ENCODE measurements at regions not wholly inside any gene's neighbourhood (a gene's known extent, or its start where the extent isn't known, plus 50 kb on each side); places are given as distances from the start of the nearest gene placed in this dataset.

DNA sequence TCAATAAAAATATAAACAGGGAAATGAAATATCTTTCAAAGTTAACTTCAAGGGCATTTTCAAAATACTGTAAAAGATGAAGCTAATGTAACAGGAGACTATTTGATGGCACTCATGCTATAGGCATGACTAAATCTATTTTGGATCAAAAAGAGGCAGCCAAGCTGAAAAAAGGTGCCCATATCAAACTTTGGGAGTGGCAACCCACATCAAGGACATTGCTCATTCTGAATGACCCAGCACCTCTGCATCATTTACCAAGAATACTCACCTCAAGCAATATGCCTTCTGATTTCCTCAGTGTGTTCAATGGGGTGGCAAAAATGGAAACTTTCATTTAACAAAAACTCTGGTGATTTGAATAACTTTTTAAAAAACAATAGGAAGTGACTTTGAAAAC lies 853.3 kb downstream of the TLE1 start:
- Histone ChIP-seq H3K4me1 (ENCODE audit: insufficient read depth, low read length) (no peaks in the 10 kb centered on the region), H3K9me3 (ENCODE audit: control insufficient read depth in 1 of 2, insufficient read depth in 1 of 2, low read length in 2 of 2) (no peaks in the 10 kb centered on the region), H3K36me3 (ENCODE audit: insufficient read depth, low read length) (no peaks in the 10 kb centered on the region), H3K4me3 (ENCODE audit: low read length) (no peak overlapping the region), H3K27ac (ENCODE audit: low read depth in 1 of 2, low read length in 2 of 2) (no peak overlapping the region), H3K27me3 (ENCODE audit: control insufficient read depth in 1 of 2, insufficient read depth in 2 of 2, low read length in 2 of 2) (no peaks in the 10 kb centered on the region)
- Mint-ChIP-seq H3K4me1 (ENCODE audit: low read depth) (no peaks in the 10 kb centered on the region), H3K4me3 (no peak overlapping the region), H3K27me3 (no peaks in the 10 kb centered on the region), H3K9me3 (peaks cover 15% of the 10 kb centered on the region), H3K36me3 (ENCODE audit: low read depth) (no peaks in the 10 kb centered on the region), H3K27ac (no peak overlapping the region)
- DNase-seq (no peak), ATAC-seq (ENCODE audit: poor library complexity) (no peak)
- intact Hi-C loops (cut with DNase I, micrococcal nuclease): no loop called here
- POLR2A ChIA-PET: no interaction called here
- CTCF ChIA-PET: no interaction called here
- TF ChIP-seq, protein P1, sequence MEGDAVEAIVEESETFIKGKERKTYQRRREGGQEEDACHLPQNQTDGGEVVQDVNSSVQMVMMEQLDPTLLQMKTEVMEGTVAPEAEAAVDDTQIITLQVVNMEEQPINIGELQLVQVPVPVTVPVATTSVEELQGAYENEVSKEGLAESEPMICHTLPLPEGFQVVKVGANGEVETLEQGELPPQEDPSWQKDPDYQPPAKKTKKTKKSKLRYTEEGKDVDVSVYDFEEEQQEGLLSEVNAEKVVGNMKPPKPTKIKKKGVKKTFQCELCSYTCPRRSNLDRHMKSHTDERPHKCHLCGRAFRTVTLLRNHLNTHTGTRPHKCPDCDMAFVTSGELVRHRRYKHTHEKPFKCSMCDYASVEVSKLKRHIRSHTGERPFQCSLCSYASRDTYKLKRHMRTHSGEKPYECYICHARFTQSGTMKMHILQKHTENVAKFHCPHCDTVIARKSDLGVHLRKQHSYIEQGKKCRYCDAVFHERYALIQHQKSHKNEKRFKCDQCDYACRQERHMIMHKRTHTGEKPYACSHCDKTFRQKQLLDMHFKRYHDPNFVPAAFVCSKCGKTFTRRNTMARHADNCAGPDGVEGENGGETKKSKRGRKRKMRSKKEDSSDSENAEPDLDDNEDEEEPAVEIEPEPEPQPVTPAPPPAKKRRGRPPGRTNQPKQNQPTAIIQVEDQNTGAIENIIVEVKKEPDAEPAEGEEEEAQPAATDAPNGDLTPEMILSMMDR (IDR thresholded peaks at IDR 0.05): no peak

DNA sequence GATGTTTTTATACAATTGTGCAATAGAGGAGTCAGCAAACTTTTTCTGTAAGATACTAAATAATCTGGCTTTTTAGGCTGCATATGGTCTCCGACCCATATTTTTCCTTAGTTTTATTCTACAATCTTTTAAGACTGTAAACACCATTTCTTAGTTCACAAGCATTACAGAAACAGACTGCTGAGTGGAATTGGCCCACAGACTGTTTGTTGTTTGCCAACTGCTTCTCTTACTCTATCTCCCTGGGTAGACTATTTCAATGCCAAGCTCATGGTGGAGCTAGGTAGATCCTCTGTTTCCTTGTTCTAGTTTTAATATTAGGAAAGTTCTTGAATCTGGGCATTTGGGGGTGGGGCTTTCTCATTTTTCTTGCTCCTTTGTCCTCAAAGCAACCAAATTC lies 857.6 kb downstream of the TLE1 start:
- H3K27me3 Mint-ChIP-seq: no peaks in the 10 kb centered on the region
- ChIA-PET POLR2A (no interaction called here), CTCF (no interaction called here)
- Histone ChIP-seq H3K9me3 (ENCODE audit: control insufficient read depth in 1 of 2, insufficient read depth in 1 of 2, low read length in 2 of 2) (peaks cover 0 to 4% of the 10 kb centered on the region in 2 experiments), H3K27me3 (ENCODE audit: control insufficient read depth in 1 of 2, insufficient read depth in 2 of 2, low read length in 2 of 2) (no peaks in the 10 kb centered on the region), H3K27ac (ENCODE audit: low read depth in 1 of 2, low read length in 2 of 2) (no peak overlapping the region), H3K4me1 (ENCODE audit: insufficient read depth, low read length) (no peaks in the 10 kb centered on the region), H3K36me3 (ENCODE audit: insufficient read depth, low read length) (no peaks in the 10 kb centered on the region), H3K4me3 (ENCODE audit: low read length) (no peak overlapping the region)
- no peak for ATAC-seq (ENCODE audit: poor library complexity)
- no peak overlapping the region for H3K4me3 Mint-ChIP-seq
- no peak for DNase-seq
- intact Hi-C loops (cut with DNase I, micrococcal nuclease): no loop called here
- TF ChIP-seq, protein P1 (IDR thresholded peaks at IDR 0.05): no peak
- H3K4me1 Mint-ChIP-seq (ENCODE audit: low read depth): no peaks in the 10 kb centered on the region
- H3K27ac Mint-ChIP-seq: no peak overlapping the region
- H3K36me3 Mint-ChIP-seq (ENCODE audit: low read depth): no peaks in the 10 kb centered on the region
- H3K9me3 Mint-ChIP-seq: peaks cover 17% of the 10 kb centered on the region

DNA sequence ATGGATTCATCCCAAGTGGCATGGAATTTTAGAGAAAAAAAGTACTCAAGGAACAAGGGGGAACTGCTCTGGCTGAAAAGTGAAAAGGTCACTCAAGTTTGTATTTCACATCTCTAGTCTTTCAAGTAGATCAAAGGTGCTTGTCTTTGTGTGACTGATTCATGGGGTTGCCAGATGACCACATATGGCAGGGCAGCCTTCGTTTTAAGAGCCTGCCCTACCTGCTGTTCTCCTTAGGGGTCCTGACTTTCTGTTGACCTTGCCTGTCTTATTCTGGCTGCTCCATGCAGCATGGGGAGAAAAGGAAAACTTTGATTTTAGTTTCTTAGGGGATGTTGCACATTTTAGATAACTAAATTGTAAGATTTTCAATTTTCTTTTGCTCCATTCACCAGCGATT lies 877.7 kb downstream of the TLE1 start:
- ChIA-PET POLR2A (no interaction called here), CTCF (no interaction called here)
- H3K27ac Mint-ChIP-seq: no peak overlapping the region
- Histone ChIP-seq H3K4me3 (ENCODE audit: low read length) (no peak overlapping the region), H3K27ac (ENCODE audit: low read depth in 1 of 2, low read length in 2 of 2) (no peak overlapping the region), H3K4me1 (ENCODE audit: insufficient read depth, low read length) (no peaks in the 10 kb centered on the region), H3K27me3 (ENCODE audit: control insufficient read depth in 1 of 2, insufficient read depth in 2 of 2, low read length in 2 of 2) (no peaks in the 10 kb centered on the region), H3K9me3 (ENCODE audit: control insufficient read depth in 1 of 2, insufficient read depth in 1 of 2, low read length in 2 of 2) (peaks cover 0 to 8% of the 10 kb centered on the region in 2 experiments), H3K36me3 (ENCODE audit: insufficient read depth, low read length) (no peaks in the 10 kb centered on the region)
- TF ChIP-seq, protein P1 (IDR thresholded peaks at IDR 0.05): no peak
- intact Hi-C loops (cut with DNase I, micrococcal nuclease): no loop called here
- ATAC-seq (ENCODE audit: poor library complexity) (no peak), DNase-seq (no peak)
- H3K36me3 Mint-ChIP-seq (ENCODE audit: low read depth): no peaks in the 10 kb centered on the region
- no peaks in the 10 kb centered on the region for H3K9me3 Mint-ChIP-seq
- no peaks in the 10 kb centered on the region for H3K27me3 Mint-ChIP-seq
- H3K4me3 Mint-ChIP-seq: no peak overlapping the region
- H3K4me1 Mint-ChIP-seq (ENCODE audit: low read depth): no peaks in the 10 kb centered on the region

Measured in CD4-positive, alpha-beta T cell (primary cell).